IMR-90 (cell line): ENCODE measurements at regions not wholly inside any gene's neighbourhood (a gene's known extent, or its start where the extent isn't known, plus 50 kb on each side); places are given as distances from the start of the nearest gene placed in this dataset.

Source experiments
- ATAC-seq: fragments of 200-7000 bp; cut with Tn5 transposase; 2 replicates; pipeline ENCODE4 v1.9.1; 2020; ENCODE audit warnings: low read depth, mild to moderate bottlenecking, moderate library complexity
- BruUV-seq: library from RNA; stranded (reverse); fragments of 400-500 nt; replicated peaks from 2 replicates; lab custom pipeline; 2021; lab: Mats Ljungman, UMichigan
- CTCF ChIA-PET: fragments of 300-600 bp; formaldehyde crosslinking; extraction: SDS; loops from one replicate; lab custom pipeline; 2021; ENCODE audit warnings: antibody characterized with exemption; lab: Yijun Ruan, JAX
- POLR2A ChIA-PET: fragments of 300-600 bp; sonication (Branson Sonifier 250); formaldehyde crosslinking; loops from one replicate; lab custom pipeline; 2022; ENCODE audit warnings: antibody characterized with exemption; ENCODE audit not compliant: unreplicated experiment; lab: Charles Lee
- DNase-seq: peaks from one replicate; pipeline ENCODE4 v3.0.0; 2013
- H2AFZ ChIP-seq: replicated peaks from 2 replicates; pipeline ENCODE3; 2013; ENCODE audit warnings: low read length, mild to moderate bottlenecking; ENCODE audit not compliant: poor library complexity
- H2AK5ac ChIP-seq: 2 replicates; pipeline ENCODE4 v1.6.1; 2013; ENCODE audit warnings: low read depth, low read length, inconsistent platforms
- H2AK9ac ChIP-seq: replicated peaks from 2 replicates; pipeline ENCODE3; 2013; ENCODE audit warnings: mild to moderate bottlenecking, low read depth, low read length, moderate library complexity; ENCODE audit not compliant: poor library complexity
- H2BK120ac ChIP-seq: 2 replicates; pipeline ENCODE4 v1.6.1; 2013; ENCODE audit warnings: low read depth, low read length, inconsistent platforms
- H2BK15ac ChIP-seq: 3 replicates; pipeline ENCODE4 v1.6.1; 2013; ENCODE audit warnings: low read depth, low read length, inconsistent platforms
- H2BK20ac ChIP-seq: 2 replicates; pipeline ENCODE4 v1.6.1; 2013; ENCODE audit warnings: low read depth, mild to moderate bottlenecking, inconsistent platforms, low read length, moderate library complexity
- H2BK5ac ChIP-seq: 2 replicates; pipeline ENCODE4 v1.6.1; 2013; ENCODE audit warnings: mild to moderate bottlenecking, low read depth, low read length, inconsistent platforms; ENCODE audit not compliant: poor library complexity, severe bottlenecking
- H3K14ac ChIP-seq: replicated peaks from 2 replicates; pipeline ENCODE4 v1.6.1; 2013; ENCODE audit warnings: low read depth, low read length, inconsistent platforms
- H3K18ac ChIP-seq: 2 replicates; pipeline ENCODE4 v1.6.1; 2013; ENCODE audit warnings: low read depth, low read length, control low read depth
- H3K23ac ChIP-seq: 2 replicates; pipeline ENCODE4 v1.6.1; 2013; ENCODE audit warnings: low read depth, low read length, inconsistent platforms
- H3K27ac ChIP-seq: 2 replicates; pipeline ENCODE4 v1.5.1; 2013; ENCODE audit warnings: mild to moderate bottlenecking, control low read depth, low read length; ENCODE audit not compliant: insufficient read depth
- H3K27me3 ChIP-seq: 2 replicates; pipeline ENCODE4 v1.6.1; 2013; ENCODE audit warnings: low read length; ENCODE audit not compliant: control insufficient read depth, insufficient read depth
- H3K36me3 ChIP-seq: 2 replicates; pipeline ENCODE4 v1.6.1; 2013; ENCODE audit warnings: low read length, mixed read lengths; ENCODE audit not compliant: control insufficient read depth, insufficient read depth
- H3K4ac ChIP-seq: 2 replicates; pipeline ENCODE4 v1.6.1; 2013; ENCODE audit warnings: low read depth, low read length, inconsistent platforms
- H3K4me1 ChIP-seq: 2 replicates; pipeline ENCODE4 v1.6.1; 2013; ENCODE audit warnings: low read length, mixed read lengths; ENCODE audit not compliant: control insufficient read depth, insufficient read depth
- H3K4me2 ChIP-seq: 2 replicates; pipeline ENCODE4 v1.6.1; 2013; ENCODE audit warnings: low read depth, mild to moderate bottlenecking, control low read depth, low read length, moderate library complexity
- H3K4me3 ChIP-seq: 2 replicates; pipeline ENCODE4 v1.5.1; 2013; ENCODE audit warnings: low read depth, mild to moderate bottlenecking, control low read depth, low read length, moderate library complexity; ENCODE audit not compliant: insufficient read depth
- H3K56ac ChIP-seq: 2 replicates; pipeline ENCODE4 v1.6.1; 2013; ENCODE audit warnings: low read length, inconsistent platforms; ENCODE audit not compliant: insufficient read depth; ENCODE audit errors: extremely low read depth
- H3K79me1 ChIP-seq, 2 experiments: 2 replicates each; pipeline ENCODE4 v1.6.1; 2013; ENCODE audit warnings: low read length in 2 of 2, inconsistent platforms in 1 of 2, low read depth in 1 of 2
- H3K9ac ChIP-seq: 2 replicates; pipeline ENCODE4 v1.6.1; 2013; ENCODE audit warnings: low read depth, low read length, control low read depth
- H3K9me1 ChIP-seq: 2 replicates; pipeline ENCODE4 v1.6.1; 2013; ENCODE audit warnings: low read length, inconsistent platforms; ENCODE audit not compliant: insufficient read depth
- H3K9me3 ChIP-seq: 2 replicates; pipeline ENCODE4 v1.6.1; 2013; ENCODE audit warnings: low read length; ENCODE audit not compliant: control insufficient read depth, insufficient read depth
- H4K20me1 ChIP-seq: 2 replicates; pipeline ENCODE4 v1.6.1; 2013; ENCODE audit warnings: low read length, inconsistent platforms; ENCODE audit not compliant: insufficient read depth
- H4K5ac ChIP-seq: 2 replicates; pipeline ENCODE4 v1.6.1; 2013; ENCODE audit warnings: mild to moderate bottlenecking, low read depth, low read length, control low read depth
- H4K8ac ChIP-seq, 2 experiments: 2 replicates each; pipeline ENCODE4 v1.6.1; 2013; ENCODE audit warnings: low read depth in 2 of 2, low read length in 2 of 2, control low read depth in 1 of 2, inconsistent platforms in 1 of 2
- H4K91ac ChIP-seq: 2 replicates; pipeline ENCODE4 v1.6.1; 2013; ENCODE audit warnings: low read depth, low read length, inconsistent platforms; ENCODE audit not compliant: insufficient read depth
- BHLHE40 ChIP-seq: fragments of 150-350 bp; IDR thresholded peaks from 2 replicates; pipeline ENCODE4 v1.6.1; 2016; ENCODE audit warnings: mild to moderate bottlenecking, low read depth, low read length
- CEBPB ChIP-seq: IDR thresholded peaks from 2 replicates; pipeline ENCODE4 v1.6.1; 2012; ENCODE audit warnings: low read depth, low read length, improper control_type of control experiment
- CHD1 ChIP-seq: IDR thresholded peaks from 2 replicates; pipeline ENCODE4 v1.6.1; 2012; ENCODE audit warnings: low read depth, low read length, improper control_type of control experiment
- FOS ChIP-seq: fragments of 150-350 bp; IDR thresholded peaks from 2 replicates; pipeline ENCODE4 v1.6.1; 2016; ENCODE audit warnings: low read depth, low read length
- MAFK ChIP-seq: IDR thresholded peaks from 2 replicates; pipeline ENCODE4 v1.6.1; 2012; ENCODE audit warnings: low read depth, low read length, improper control_type of control experiment
- MAZ ChIP-seq: IDR thresholded peaks from 2 replicates; pipeline ENCODE4 v1.6.1; 2012; ENCODE audit warnings: low read depth, mild to moderate bottlenecking, low read length, improper control_type of control experiment, moderate library complexity, borderline replicate concordance
- MXI1 ChIP-seq: IDR thresholded peaks from 2 replicates; pipeline ENCODE4 v1.6.1; 2012; ENCODE audit warnings: low read depth, mild to moderate bottlenecking, low read length, moderate library complexity, borderline replicate concordance
- NFE2L2 ChIP-seq: fragments of 150-350 bp; IDR thresholded peaks from 2 replicates; pipeline ENCODE4 v1.6.1; 2016; ENCODE audit warnings: low read depth, mild to moderate bottlenecking, low read length
- POLR2A ChIP-seq: IDR thresholded peaks from 2 replicates; pipeline ENCODE4 v1.6.1; 2012; ENCODE audit warnings: mild to moderate bottlenecking, low read depth, low read length
- RAD21 ChIP-seq: IDR thresholded peaks from 2 replicates; pipeline ENCODE4 v1.6.1; 2012; ENCODE audit warnings: low read length, improper control_type of control experiment
- RCOR1 ChIP-seq: IDR thresholded peaks from 2 replicates; pipeline ENCODE4 v1.6.1; 2012; ENCODE audit warnings: mild to moderate bottlenecking, low read length, improper control_type of control experiment; ENCODE audit not compliant: insufficient replicate concordance
- RFX5 ChIP-seq: IDR thresholded peaks from 2 replicates; pipeline ENCODE4 v1.8.0; 2012; ENCODE audit warnings: low read depth, mild to moderate bottlenecking, low read length, moderate library complexity
- SMC3 ChIP-seq: fragments of 150-350 bp; IDR thresholded peaks from 2 replicates; pipeline ENCODE4 v1.6.1; 2016; ENCODE audit warnings: low read depth, mild to moderate bottlenecking, antibody characterized with exemption, low read length, moderate library complexity
- USF2 ChIP-seq: fragments of 150-350 bp; IDR thresholded peaks from 2 replicates; pipeline ENCODE4 v1.6.1; 2017; ENCODE audit warnings: mild to moderate bottlenecking, antibody characterized with exemption, low read length, low read depth
- WGBS, 2 experiments: methylation state at CpG; one replicate each; pipeline versions ENCODE4 v1.1.5 to v1.1.7; 2013; ENCODE audit warnings: missing lambda C conversion rate in 2 of 2; ENCODE audit not compliant: insufficient read length in 1 of 2; ENCODE audit errors: extremely low coverage in 2 of 2; 5-methylcytosine and 5-hydroxymethylcytosine counted together
- dilution Hi-C: fragments of 300-500 bp; cut with HindIII; formaldehyde crosslinking; loops from one replicate; pipeline ENCODE4 v1.14.3; 2018; ENCODE audit warnings: low sequenced_read_pairs; ENCODE audit not compliant: unreplicated experiment
- in situ Hi-C: fragments of 300-500 bp; cut with MboI; formaldehyde crosslinking; loops from 3 replicates; pipeline ENCODE4 v1.14.3; 2019; ENCODE audit warnings: low sequenced_read_pairs, inconsistent platforms, mixed read lengths
- intact Hi-C: fragments of 100-400 bp; cut with micrococcal nuclease; formaldehyde crosslinking; loops from 2 replicates; pipeline ENCODE4 v1.10.0; 2022
- TF ChIP-seq, protein P1 (sequence below): fragments of 150-350 bp; IDR thresholded peaks from 2 replicates; pipeline ENCODE4 v1.6.1; 2016; ENCODE audit warnings: low read depth, mild to moderate bottlenecking, low read length, moderate library complexity, borderline replicate concordance
- TF ChIP-seq, protein P2 (sequence below): conservative IDR thresholded peaks from 2 replicates; pipeline ENCODE4 v1.5.1; 2012; ENCODE audit warnings: mild to moderate bottlenecking, low read depth, low read length, improper control_type of control experiment

GRCh38 chr11:36775756-36776155, 177.7 kb upstream of the RAG2 start:
- H4K8ac ChIP-seq, result no peak overlapping the region
- no peaks in the 10 kb centered on the region for H3K79me1 ChIP-seq
- POLR2A ChIA-PET, result no interaction called here
- WGBS, 2 experiments, result no CpG with 5 or more reads among the region's 2 CpGs
- TF ChIP-seq CEBPB, result no peak
- TF ChIP-seq FOS, result no peak
- TF ChIP-seq, protein P1, sequence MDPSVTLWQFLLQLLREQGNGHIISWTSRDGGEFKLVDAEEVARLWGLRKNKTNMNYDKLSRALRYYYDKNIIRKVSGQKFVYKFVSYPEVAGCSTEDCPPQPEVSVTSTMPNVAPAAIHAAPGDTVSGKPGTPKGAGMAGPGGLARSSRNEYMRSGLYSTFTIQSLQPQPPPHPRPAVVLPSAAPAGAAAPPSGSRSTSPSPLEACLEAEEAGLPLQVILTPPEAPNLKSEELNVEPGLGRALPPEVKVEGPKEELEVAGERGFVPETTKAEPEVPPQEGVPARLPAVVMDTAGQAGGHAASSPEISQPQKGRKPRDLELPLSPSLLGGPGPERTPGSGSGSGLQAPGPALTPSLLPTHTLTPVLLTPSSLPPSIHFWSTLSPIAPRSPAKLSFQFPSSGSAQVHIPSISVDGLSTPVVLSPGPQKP, result no peak
- TF ChIP-seq RAD21, result no peak
- no peak for TF ChIP-seq USF2
- TF ChIP-seq POLR2A, result no peak
- TF ChIP-seq MXI1, result no peak
- no peak for TF ChIP-seq RCOR1
- no peak for TF ChIP-seq CHD1
- TF ChIP-seq RFX5, result no peak
- TF ChIP-seq, protein P2, sequence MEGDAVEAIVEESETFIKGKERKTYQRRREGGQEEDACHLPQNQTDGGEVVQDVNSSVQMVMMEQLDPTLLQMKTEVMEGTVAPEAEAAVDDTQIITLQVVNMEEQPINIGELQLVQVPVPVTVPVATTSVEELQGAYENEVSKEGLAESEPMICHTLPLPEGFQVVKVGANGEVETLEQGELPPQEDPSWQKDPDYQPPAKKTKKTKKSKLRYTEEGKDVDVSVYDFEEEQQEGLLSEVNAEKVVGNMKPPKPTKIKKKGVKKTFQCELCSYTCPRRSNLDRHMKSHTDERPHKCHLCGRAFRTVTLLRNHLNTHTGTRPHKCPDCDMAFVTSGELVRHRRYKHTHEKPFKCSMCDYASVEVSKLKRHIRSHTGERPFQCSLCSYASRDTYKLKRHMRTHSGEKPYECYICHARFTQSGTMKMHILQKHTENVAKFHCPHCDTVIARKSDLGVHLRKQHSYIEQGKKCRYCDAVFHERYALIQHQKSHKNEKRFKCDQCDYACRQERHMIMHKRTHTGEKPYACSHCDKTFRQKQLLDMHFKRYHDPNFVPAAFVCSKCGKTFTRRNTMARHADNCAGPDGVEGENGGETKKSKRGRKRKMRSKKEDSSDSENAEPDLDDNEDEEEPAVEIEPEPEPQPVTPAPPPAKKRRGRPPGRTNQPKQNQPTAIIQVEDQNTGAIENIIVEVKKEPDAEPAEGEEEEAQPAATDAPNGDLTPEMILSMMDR, result no peak
- TF ChIP-seq NFE2L2, result no peak
- TF ChIP-seq MAZ, result no peak
- no peak for TF ChIP-seq SMC3
- no peak for TF ChIP-seq BHLHE40
- TF ChIP-seq MAFK, result no peak
- no peak for ATAC-seq
- H3K56ac ChIP-seq, result no peak overlapping the region
- H3K4me2 ChIP-seq, result no peak overlapping the region
- BruUV-seq, result no TSS peak
- no peak overlapping the region for H3K27ac ChIP-seq
- no peak overlapping the region for H2BK5ac ChIP-seq
- no peak overlapping the region for H2AK9ac ChIP-seq
- H2BK15ac ChIP-seq, result no peak overlapping the region
- no peak overlapping the region for H2BK120ac ChIP-seq
- H3K23ac ChIP-seq, result no peak overlapping the region
- CTCF ChIA-PET, result no interaction called here
- H3K36me3 ChIP-seq, result no peaks in the 10 kb centered on the region
- H3K27me3 ChIP-seq, result no peaks in the 10 kb centered on the region
- intact Hi-C loops (no loop called here), dilution Hi-C loops (no loop called here), in situ Hi-C loops (no loop called here)
- H3K4me3 ChIP-seq, result no peak overlapping the region
- H2AFZ ChIP-seq, result no peak overlapping the region
- no peak overlapping the region for H4K5ac ChIP-seq
- H3K4ac ChIP-seq, result no peak overlapping the region
- no peak for DNase-seq
- H4K20me1 ChIP-seq, result no peaks in the 10 kb centered on the region
- no peak overlapping the region for H4K91ac ChIP-seq
- H3K9ac ChIP-seq, result no peak overlapping the region
- H3K4me1 ChIP-seq, result no peaks in the 10 kb centered on the region
- H3K14ac ChIP-seq, result no peak overlapping the region
- H3K18ac ChIP-seq, result no peak overlapping the region
- H2BK20ac ChIP-seq, result no peak overlapping the region
- no peaks in the 10 kb centered on the region for H3K9me1 ChIP-seq
- H3K9me3 ChIP-seq, result no peaks in the 10 kb centered on the region
- no peak overlapping the region for H2AK5ac ChIP-seq
